ENCODE measurements at regions not wholly inside any gene's neighbourhood (a gene's known extent, or its start where the extent isn't known, plus 50 kb on each side); places are given as distances from the start of the nearest gene placed in this dataset.
A peak's percentile ranks its signal among the peaks of the same experiment; 100 is the strongest.

GRCh38 chr1:187481581-187482148, 652.9 kb downstream of the PLA2G4A start:
- no peak overlapping the region for H2AFZ ChIP-seq
- in situ Hi-C loops (cut with MboI): no loop called here
- no peaks in the 10 kb centered on the region for H3F3A ChIP-seq (ENCODE audit: insufficient read depth)
- 77 to 78% methylated on average over 10 of the region's 10 CpGs for WGBS, 2 experiments (ENCODE audit: low coverage in 1 of 2, low lambda C conversion rate in 2 of 2, missing lambda C conversion rate in 2 of 2)
- no peaks in the 10 kb centered on the region for H3K27me3 ChIP-seq (replicated peaks; ENCODE audit: insufficient read depth)
- H3K9me3 ChIP-seq (ENCODE audit: low read depth): no peaks in the 10 kb centered on the region
- no peak for DNase-seq
- H4K20me1 ChIP-seq (ENCODE audit: insufficient read depth): no peaks in the 10 kb centered on the region
- H3K79me2 ChIP-seq (ENCODE audit: insufficient read depth): no peaks in the 10 kb centered on the region
- no peaks in the 10 kb centered on the region for H3K36me3 ChIP-seq (ENCODE audit: low read depth)
- H3K9me2 ChIP-seq (ENCODE audit: insufficient read depth): no peaks in the 10 kb centered on the region
- no peak for TF ChIP-seq EZH2 (IDR thresholded peaks at IDR 0.05; ENCODE audit: insufficient read depth, poor library complexity, severe bottlenecking)
- no peak for TF ChIP-seq EZH2phosphoT487 (IDR thresholded peaks at IDR 0.05; ENCODE audit: insufficient read depth, low read depth)
- H3K4me2 ChIP-seq (ENCODE audit: unreplicated experiment): no peak overlapping the region
- no peaks in the 10 kb centered on the region for H3K4me1 ChIP-seq (ENCODE audit: insufficient read depth)
- no peak overlapping the region for H3K4me3 ChIP-seq
- H3K27ac ChIP-seq: no peak overlapping the region
- H3K9ac ChIP-seq: no peak overlapping the region

GRCh38 chr1:187490266-187490665, 661.5 kb downstream of the PLA2G4A start:
- no peak overlapping the region for H3K9ac ChIP-seq
- no peak overlapping the region for H3K4me2 ChIP-seq (ENCODE audit: unreplicated experiment)
- H3K4me3 ChIP-seq: no peak overlapping the region
- no peaks in the 10 kb centered on the region for H3K27me3 ChIP-seq (replicated peaks; ENCODE audit: insufficient read depth)
- no peak overlapping the region for H3K27ac ChIP-seq
- no peaks in the 10 kb centered on the region; the same call in 1 of the 2 replicates for H3K9me2 ChIP-seq (ENCODE audit: insufficient read depth)
- no peaks in the 10 kb centered on the region for H4K20me1 ChIP-seq (ENCODE audit: insufficient read depth)
- H3F3A ChIP-seq (ENCODE audit: insufficient read depth): peaks cover 19% of the 10 kb centered on the region; the same call in 1 of the 2 replicates
- H2AFZ ChIP-seq: no peak overlapping the region
- in situ Hi-C loops (cut with MboI): no loop called here
- WGBS, 2 experiments (ENCODE audit: low coverage in 1 of 2, low lambda C conversion rate in 2 of 2, missing lambda C conversion rate in 2 of 2): 40 to 51% methylated on average over 3 of the region's 3 CpGs
- no peaks in the 10 kb centered on the region for H3K9me3 ChIP-seq (ENCODE audit: low read depth)
- DNase-seq: no peak
- no peaks in the 10 kb centered on the region for H3K79me2 ChIP-seq (ENCODE audit: insufficient read depth)
- H3K4me1 ChIP-seq (ENCODE audit: insufficient read depth): peaks cover 13% of the 10 kb centered on the region
- H3K36me3 ChIP-seq (ENCODE audit: low read depth): no peaks in the 10 kb centered on the region
- TF ChIP-seq EZH2 (IDR thresholded peaks at IDR 0.05; ENCODE audit: insufficient read depth, poor library complexity, severe bottlenecking) (no peak), EZH2phosphoT487 (IDR thresholded peaks at IDR 0.05; ENCODE audit: insufficient read depth, low read depth) (no peak)

DNA sequence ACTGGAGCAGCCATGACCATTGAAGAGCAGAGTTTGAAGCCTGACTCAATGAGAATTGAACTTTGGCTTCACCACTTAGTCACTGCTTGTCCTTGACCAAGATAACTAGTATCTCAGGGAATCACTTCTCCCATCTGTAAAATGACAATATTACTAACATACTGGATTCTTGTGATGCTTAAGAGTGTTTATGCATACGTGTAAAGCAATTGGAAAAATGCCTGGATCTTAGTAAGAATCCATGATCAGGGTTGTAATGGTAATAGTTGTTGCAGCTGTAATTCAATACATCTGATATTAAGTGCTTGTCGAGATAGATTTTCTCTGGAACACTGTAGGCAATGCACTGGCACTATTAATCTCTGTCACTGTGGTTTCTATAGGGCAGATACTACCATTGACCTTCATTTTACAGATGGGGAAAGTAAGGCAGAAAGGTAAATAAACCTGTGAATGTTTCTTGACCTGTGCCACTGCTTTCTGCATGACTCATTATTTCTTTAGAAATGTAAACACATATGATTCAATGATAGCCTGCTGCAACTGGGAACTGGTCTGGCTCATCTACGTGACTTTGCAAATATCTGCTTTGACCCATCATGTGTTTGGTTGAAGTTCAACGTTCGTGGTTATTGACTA, 662.5 kb downstream of the PLA2G4A start:
- H4K20me1 ChIP-seq (ENCODE audit: insufficient read depth): no peaks in the 10 kb centered on the region
- H3F3A ChIP-seq (ENCODE audit: insufficient read depth): peaks cover 19% of the 10 kb centered on the region; the same call in 1 of the 2 replicates
- WGBS, 2 experiments (ENCODE audit: low coverage in 1 of 2, low lambda C conversion rate in 2 of 2, missing lambda C conversion rate in 2 of 2): 13 to 22% methylated on average over 5 of the region's 5 CpGs
- H2AFZ ChIP-seq: no peak overlapping the region
- peak overlapping the region; percentile 19 for H3K4me2 ChIP-seq (ENCODE audit: unreplicated experiment)
- H3K4me1 ChIP-seq (ENCODE audit: insufficient read depth): peaks cover 13% of the 10 kb centered on the region
- H3K9me2 ChIP-seq (ENCODE audit: insufficient read depth): no peaks in the 10 kb centered on the region; the same call in 1 of the 2 replicates
- in situ Hi-C loops (cut with MboI): no loop called here
- H3K79me2 ChIP-seq (ENCODE audit: insufficient read depth): no peaks in the 10 kb centered on the region
- H3K9ac ChIP-seq: no peak overlapping the region
- peak; percentile 72 for DNase-seq
- H3K27ac ChIP-seq: peak overlapping the region; percentile 53
- no peak overlapping the region for H3K4me3 ChIP-seq
- no peaks in the 10 kb centered on the region for H3K27me3 ChIP-seq (replicated peaks; ENCODE audit: insufficient read depth)
- no peak for TF ChIP-seq EZH2 (IDR thresholded peaks at IDR 0.05; ENCODE audit: insufficient read depth, poor library complexity, severe bottlenecking)
- TF ChIP-seq EZH2phosphoT487 (IDR thresholded peaks at IDR 0.05; ENCODE audit: insufficient read depth, low read depth): no peak
- H3K36me3 ChIP-seq (ENCODE audit: low read depth): no peaks in the 10 kb centered on the region
- no peaks in the 10 kb centered on the region for H3K9me3 ChIP-seq (ENCODE audit: low read depth)

GRCh38 chr1:187498028-187498427, 669.3 kb downstream of the PLA2G4A start:
- no peaks in the 10 kb centered on the region for H4K20me1 ChIP-seq (ENCODE audit: insufficient read depth)
- H2AFZ ChIP-seq: no peak overlapping the region
- TF ChIP-seq EZH2 (IDR thresholded peaks at IDR 0.05; ENCODE audit: insufficient read depth, poor library complexity, severe bottlenecking): no peak
- TF ChIP-seq EZH2phosphoT487 (IDR thresholded peaks at IDR 0.05; ENCODE audit: insufficient read depth, low read depth): no peak
- H3K4me1 ChIP-seq (ENCODE audit: insufficient read depth): no peaks in the 10 kb centered on the region
- H3K79me2 ChIP-seq (ENCODE audit: insufficient read depth): no peaks in the 10 kb centered on the region
- 67 to 72% methylated on average over 1 of the region's 1 CpG for WGBS, 2 experiments (ENCODE audit: low coverage in 1 of 2, low lambda C conversion rate in 2 of 2, missing lambda C conversion rate in 2 of 2)
- no peak overlapping the region for H3K4me3 ChIP-seq
- no peak overlapping the region for H3K4me2 ChIP-seq (ENCODE audit: unreplicated experiment)
- H3F3A ChIP-seq (ENCODE audit: insufficient read depth): no peaks in the 10 kb centered on the region
- no peak overlapping the region for H3K9ac ChIP-seq
- H3K9me3 ChIP-seq (ENCODE audit: low read depth): no peaks in the 10 kb centered on the region
- no peaks in the 10 kb centered on the region for H3K36me3 ChIP-seq (ENCODE audit: low read depth)
- no peak for DNase-seq
- no peaks in the 10 kb centered on the region for H3K27me3 ChIP-seq (replicated peaks; ENCODE audit: insufficient read depth)
- H3K9me2 ChIP-seq (ENCODE audit: insufficient read depth): no peaks in the 10 kb centered on the region
- in situ Hi-C loops (cut with MboI): no loop called here
- H3K27ac ChIP-seq: no peak overlapping the region
